ENCODE measurements at regions not wholly inside any gene's neighbourhood (a gene's known extent, or its start where the extent isn't known, plus 50 kb on each side); places are given as distances from the start of the nearest gene placed in this dataset.

DNA sequence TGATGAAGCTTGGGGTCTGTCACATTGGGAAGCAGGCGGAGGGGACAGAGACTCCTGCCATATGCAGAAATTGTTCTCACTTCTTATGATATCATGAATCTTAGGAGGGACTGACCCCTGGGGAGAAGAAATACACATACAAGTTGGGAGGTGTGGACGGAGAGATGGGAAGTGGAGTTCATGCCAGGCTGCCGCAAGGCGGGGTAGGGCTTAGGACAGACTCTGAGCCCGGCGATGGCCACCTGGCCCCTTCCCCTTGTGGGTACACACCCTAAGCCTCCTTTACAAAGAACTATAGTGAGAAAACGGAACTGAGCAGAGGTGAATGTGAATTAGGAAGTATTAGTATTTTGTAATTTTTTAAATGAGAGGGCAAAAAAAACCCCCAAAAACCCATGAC lies 177.0 kb upstream of the IRS2 start:
- H2BK20ac ChIP-seq (ENCODE audit: low read depth, low read length, poor library complexity, severe bottlenecking) = no peak overlapping the region
- peaks cover 0 to 4% of the 10 kb centered on the region in 2 experiments; a peak in 1 of 5 replicates for H3K9me3 Mint-ChIP-seq
- no peaks in the 10 kb centered on the region for H3K4me1 Mint-ChIP-seq
- H3K27ac Mint-ChIP-seq = no peak overlapping the region; a peak in 1 of 7 replicates
- H3K27ac ChIP-seq (ENCODE audit: insufficient read length, low read depth, low read length) = no peak overlapping the region
- no peak overlapping the region for H3K23ac ChIP-seq (ENCODE audit: insufficient read length, low read depth, low read length)
- H3K36me3 Mint-ChIP-seq (ENCODE audit: insufficient read depth in 1 of 3, low read depth in 3 of 3) = no peaks in the 10 kb centered on the region; a peak in 1 of 7 replicates
- no peak overlapping the region for H2AK5ac ChIP-seq (ENCODE audit: insufficient read length, low read length)
- DNase-seq = no peak
- no peak overlapping the region for H2BK120ac ChIP-seq (ENCODE audit: low read depth, low read length, poor library complexity, severe bottlenecking)
- no peak overlapping the region for H4K91ac ChIP-seq (ENCODE audit: insufficient read length, low read depth, low read length)
- no peak overlapping the region for H3K56ac ChIP-seq (ENCODE audit: insufficient read length, low read depth, low read length)
- TF ChIP-seq, protein P1, sequence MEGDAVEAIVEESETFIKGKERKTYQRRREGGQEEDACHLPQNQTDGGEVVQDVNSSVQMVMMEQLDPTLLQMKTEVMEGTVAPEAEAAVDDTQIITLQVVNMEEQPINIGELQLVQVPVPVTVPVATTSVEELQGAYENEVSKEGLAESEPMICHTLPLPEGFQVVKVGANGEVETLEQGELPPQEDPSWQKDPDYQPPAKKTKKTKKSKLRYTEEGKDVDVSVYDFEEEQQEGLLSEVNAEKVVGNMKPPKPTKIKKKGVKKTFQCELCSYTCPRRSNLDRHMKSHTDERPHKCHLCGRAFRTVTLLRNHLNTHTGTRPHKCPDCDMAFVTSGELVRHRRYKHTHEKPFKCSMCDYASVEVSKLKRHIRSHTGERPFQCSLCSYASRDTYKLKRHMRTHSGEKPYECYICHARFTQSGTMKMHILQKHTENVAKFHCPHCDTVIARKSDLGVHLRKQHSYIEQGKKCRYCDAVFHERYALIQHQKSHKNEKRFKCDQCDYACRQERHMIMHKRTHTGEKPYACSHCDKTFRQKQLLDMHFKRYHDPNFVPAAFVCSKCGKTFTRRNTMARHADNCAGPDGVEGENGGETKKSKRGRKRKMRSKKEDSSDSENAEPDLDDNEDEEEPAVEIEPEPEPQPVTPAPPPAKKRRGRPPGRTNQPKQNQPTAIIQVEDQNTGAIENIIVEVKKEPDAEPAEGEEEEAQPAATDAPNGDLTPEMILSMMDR (conservative IDR thresholded peaks at IDR 0.05) = no peak
- H3K27me3 Mint-ChIP-seq (ENCODE audit: low read depth) = no peaks in the 10 kb centered on the region; the same call in none of the 2 replicates
- no CpG with 5 or more reads among the region's 7 CpGs for WGBS (ENCODE audit: extremely low coverage, insufficient read length, low lambda C conversion rate)
- H4K20me1 ChIP-seq (ENCODE audit: control insufficient read depth, insufficient read depth, insufficient read length) = no peaks in the 10 kb centered on the region
- no peak overlapping the region for H2AFZ ChIP-seq (ENCODE audit: low read length)
- no peak overlapping the region for H2BK12ac ChIP-seq (ENCODE audit: insufficient read length, low read depth, low read length)
- H4K8ac ChIP-seq (replicated peaks; ENCODE audit: insufficient read length, low read depth, low read length) = no peak overlapping the region
- no peaks in the 10 kb centered on the region for H3K79me1 ChIP-seq (ENCODE audit: insufficient read depth, low read depth, low read length, poor library complexity, severe bottlenecking)
- no peak overlapping the region for H3T11ph ChIP-seq (ENCODE audit: low read length)
- H3K79me2 ChIP-seq (ENCODE audit: insufficient read depth, low read length) = no peaks in the 10 kb centered on the region
- H3K14ac ChIP-seq (ENCODE audit: insufficient read depth, low read length) = no peak overlapping the region
- H3K18ac ChIP-seq (ENCODE audit: insufficient read length, low read depth, low read length) = no peak overlapping the region
- H3K4me2 ChIP-seq (ENCODE audit: insufficient read depth, insufficient read length, low read length) = no peak overlapping the region
- no peak overlapping the region for H3K4ac ChIP-seq (ENCODE audit: low read depth, low read length)
- no peaks in the 10 kb centered on the region for H3K9me3 ChIP-seq (ENCODE audit: control insufficient read depth, low read depth, low read length)
- no peak overlapping the region for H2BK15ac ChIP-seq (ENCODE audit: low read depth, low read length)
- H2BK5ac ChIP-seq (ENCODE audit: insufficient read length, low read length) = no peak overlapping the region
- H3K23me2 ChIP-seq (ENCODE audit: insufficient read length, low read depth, low read length, poor library complexity, severe bottlenecking) = no peaks in the 10 kb centered on the region
- no peak overlapping the region for H3K4me3 Mint-ChIP-seq
- no peaks in the 10 kb centered on the region for H3K4me1 ChIP-seq (ENCODE audit: insufficient read depth, low read length)
- H3K9ac ChIP-seq (ENCODE audit: extremely low read depth, insufficient read length, low read length) = no peak overlapping the region
- no peaks in the 10 kb centered on the region; the same call in 1 of the 2 replicates for H3K27me3 ChIP-seq (ENCODE audit: insufficient read depth, low read length)
- no peak overlapping the region for H4K5ac ChIP-seq (ENCODE audit: insufficient read length, low read depth, low read length)
